Esophagus squamous epithelium (tissue), 4 donors: ENCODE measurements at regions not wholly inside any gene's neighbourhood (a gene's known extent, or its start where the extent isn't known, plus 50 kb on each side); places are given as distances from the start of the nearest gene placed in this dataset.

ENCODE experiments used
- CTCF ChIP-seq, 6 experiments: fragments of 450-650 bp in 4 of 6; fragments of 200-600 bp in 2 of 6; sonication (generic) in 2 of 6; IDR thresholded peaks; one replicate each; pipeline ENCODE4 v1.5.1; 2016 to 2019; ENCODE audit warnings: antibody characterized with exemption in 6 of 6, mild to moderate bottlenecking in 4 of 6, moderate library complexity in 4 of 6
- POLR2A ChIP-seq, 4 donors: fragments of 450-650 bp; IDR thresholded peaks; one replicate each; pipeline ENCODE4 v1.6.1; 2017; ENCODE audit warnings: antibody characterized with exemption in 4 of 4, mild to moderate bottlenecking in 4 of 4, moderate library complexity in 3 of 4

- TF ChIP-seq CTCF (IDR thresholded peaks at IDR 0.05) (no peak), POLR2A (IDR thresholded peaks at IDR 0.05) (no peak)
These were observed 495.8 kb downstream of the CHSY3 start for GRCh38 chr5:130400091-130400490.
